Iris pigment epithelial cell (primary cell): ENCODE measurements at regions not wholly inside any gene's neighbourhood (a gene's known extent, or its start where the extent isn't known, plus 50 kb on each side); places are given as distances from the start of the nearest gene placed in this dataset.
"Not testable (repeated sequence)": the region's sequence is repeated elsewhere in the genome, so short reads cannot be mapped to it uniquely, and the experiment has no call there.

Experiments used
- DNase-seq: peaks from one replicate; pipeline ENCODE4 v3.0.0-alpha.2; 2011; ENCODE audit warnings: low read depth

- no peak for DNase-seq
These were observed 54.4 kb upstream of the IQCM start for GRCh38 chr4:149870008-149870407.

GRCh38 chr4:149881744-149882143 lies 66.1 kb upstream of the IQCM start:
- DNase-seq, result no peak

GRCh38 chr4:149882251-149882650 lies 66.6 kb upstream of the IQCM start:
- no peak for DNase-seq

- no peak for DNase-seq
These were observed 68.4 kb upstream of the IQCM start for GRCh38 chr4:149884046-149884445.

- no peak for DNase-seq
These were observed 69.0 kb upstream of the IQCM start for GRCh38 chr4:149884529-149885181.

- DNase-seq, result peak; percentile 80
These were observed 70.3 kb upstream of the IQCM start for GRCh38 chr4:149885896-149886295.

GRCh38 chr4:149886786-149887490 lies 71.3 kb upstream of the IQCM start:
- DNase-seq, result peak; percentile 17

GRCh38 chr4:149889991-149890390 lies 74.3 kb upstream of the IQCM start:
- no peak for DNase-seq

GRCh38 chr4:149890531-149890930 lies 74.9 kb upstream of the IQCM start:
- no peak for DNase-seq

GRCh38 chr4:149891426-149891825 lies 75.8 kb upstream of the IQCM start:
- no peak for DNase-seq

GRCh38 chr4:149896432-149896831 lies 80.8 kb upstream of the IQCM start:
- peak; percentile 36 for DNase-seq

GRCh38 chr4:149897783-149898182 lies 82.1 kb upstream of the IQCM start:
- DNase-seq, result peak; percentile 29

GRCh38 chr4:149901128-149901527 lies 85.5 kb upstream of the IQCM start:
- no peak for DNase-seq

- DNase-seq, result no peak
These were observed 86.6 kb upstream of the IQCM start for GRCh38 chr4:149902242-149902641.

- DNase-seq, result no peak
These were observed 94.5 kb upstream of the IQCM start for GRCh38 chr4:149910177-149910576.

GRCh38 chr4:149910604-149911350 lies 95.1 kb upstream of the IQCM start:
- no peak for DNase-seq

- no peak for DNase-seq
These were observed 95.7 kb upstream of the IQCM start for GRCh38 chr4:149911354-149911753.

- DNase-seq, result no peak
These were observed 96.4 kb upstream of the IQCM start for GRCh38 chr4:149912000-149912399.

GRCh38 chr4:149914119-149915115 lies 98.8 kb upstream of the IQCM start:
- peak; percentile 66 for DNase-seq

- DNase-seq, result not testable (repeated sequence)
These were observed 100.1 kb upstream of the IQCM start for GRCh38 chr4:149915735-149916134.

GRCh38 chr4:149923736-149924135 lies 108.1 kb upstream of the IQCM start:
- DNase-seq, result no peak

GRCh38 chr4:149927514-149927913 lies 111.9 kb upstream of the IQCM start:
- DNase-seq, result no peak
